ENCODE measurements at regions not wholly inside any gene's neighbourhood (a gene's known extent, or its start where the extent isn't known, plus 50 kb on each side); places are given as distances from the start of the nearest gene placed in this dataset.
A peak's percentile ranks its signal among the peaks of the same experiment; 100 is the strongest.
"Not testable (repeated sequence)": the region's sequence is repeated elsewhere in the genome, so short reads cannot be mapped to it uniquely, and the experiment has no call there.

- Histone ChIP-seq H3K36me3 (ENCODE audit: control insufficient read depth, insufficient read depth, low read length) (no peaks in the 10 kb centered on the region), H3K27me3 (replicated peaks; ENCODE audit: control insufficient read depth, insufficient read depth, low read length) (no peaks in the 10 kb centered on the region), H3K4me3 (replicated peaks; ENCODE audit: low read depth, low read length) (no peak overlapping the region)
- DNase-seq (ENCODE audit: extremely low read depth, insufficient read length): no peak
- no peak for TF ChIP-seq CTCF (IDR thresholded peaks at IDR 0.05; ENCODE audit: insufficient read depth, low read length, poor library complexity, severe bottlenecking)
Measured at GRCh38 chr4:154029171-154029570, 240.3 kb upstream of the SFRP2 start.

GRCh38 chr4:154025110-154025509, 236.2 kb upstream of the SFRP2 start:
- DNase-seq (ENCODE audit: extremely low read depth, insufficient read length): no peak
- TF ChIP-seq CTCF (IDR thresholded peaks at IDR 0.05; ENCODE audit: insufficient read depth, low read length, poor library complexity, severe bottlenecking): no peak
- Histone ChIP-seq H3K4me3 (replicated peaks; ENCODE audit: low read depth, low read length) (no peak overlapping the region), H3K36me3 (ENCODE audit: control insufficient read depth, insufficient read depth, low read length) (no peaks in the 10 kb centered on the region), H3K27me3 (replicated peaks; ENCODE audit: control insufficient read depth, insufficient read depth, low read length) (no peaks in the 10 kb centered on the region)

DNA sequence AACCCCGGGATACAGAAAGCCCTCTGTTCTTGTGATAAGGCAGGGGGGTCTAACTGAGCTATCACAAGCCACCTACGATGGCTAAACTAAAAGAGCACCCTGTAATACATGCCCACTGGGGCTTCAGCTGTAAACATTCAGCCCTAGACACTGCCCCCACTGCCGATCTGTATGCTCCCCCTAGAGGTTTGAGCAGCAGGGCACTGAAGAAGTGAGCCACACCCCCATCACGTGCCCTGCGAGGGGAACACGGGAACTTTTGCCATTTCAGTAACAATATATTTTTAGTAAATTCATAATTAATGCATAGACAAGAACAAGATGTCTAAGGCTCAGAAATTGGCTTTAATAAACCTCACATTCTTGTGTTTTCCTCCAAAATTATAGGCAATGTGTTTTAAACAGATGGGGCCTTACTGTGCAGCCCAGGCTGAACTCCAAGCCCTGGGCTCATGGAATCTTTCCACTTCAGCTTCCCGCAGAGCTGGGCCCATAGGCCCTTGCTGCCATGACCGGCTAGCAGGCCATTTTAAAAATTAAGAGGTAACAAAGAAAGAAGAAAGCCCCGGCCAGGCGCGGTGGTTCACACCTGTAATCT, 235.3 kb upstream of the SFRP2 start:
- no peak for DNase-seq (ENCODE audit: extremely low read depth, insufficient read length)
- H3K27me3 ChIP-seq (replicated peaks; ENCODE audit: control insufficient read depth, insufficient read depth, low read length): no peaks in the 10 kb centered on the region
- TF ChIP-seq CTCF (IDR thresholded peaks at IDR 0.05; ENCODE audit: insufficient read depth, low read length, poor library complexity, severe bottlenecking): peak; percentile 43

GRCh38 chr4:154023671-154024070, 234.8 kb upstream of the SFRP2 start:
- not testable (repeated sequence) for H3K36me3 ChIP-seq (ENCODE audit: control insufficient read depth, insufficient read depth, low read length); DNase-seq (ENCODE audit: extremely low read depth, insufficient read length); H3K4me3 ChIP-seq (replicated peaks; ENCODE audit: low read depth, low read length); H3K27me3 ChIP-seq (replicated peaks; ENCODE audit: control insufficient read depth, insufficient read depth, low read length)

More for the DNA sequence above, 235.3 kb upstream of the SFRP2 start:
- H3K36me3 ChIP-seq (ENCODE audit: control insufficient read depth, insufficient read depth, low read length): no peaks in the 10 kb centered on the region
- H3K4me3 ChIP-seq (replicated peaks; ENCODE audit: low read depth, low read length): no peak overlapping the region

DNA sequence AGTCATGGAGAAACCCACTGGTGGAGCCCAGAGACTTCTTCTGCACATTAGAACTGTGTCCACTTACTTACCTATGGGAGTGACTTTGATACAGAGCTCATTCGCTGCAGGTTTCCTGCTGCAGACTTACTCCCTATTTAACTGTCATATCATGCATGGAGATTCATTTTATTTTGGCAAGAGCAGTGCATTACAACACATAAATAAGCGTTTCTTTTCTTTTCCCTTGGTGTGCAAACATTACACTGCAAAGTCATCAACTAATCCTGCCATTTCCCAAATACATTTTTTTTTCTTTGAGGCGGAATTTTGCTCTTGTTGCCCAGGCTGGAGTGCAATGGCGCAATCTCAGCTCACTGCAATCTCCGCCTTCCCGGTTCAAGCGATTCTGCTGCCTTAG, 230.9 kb upstream of the SFRP2 start:
- no peak overlapping the region for H3K4me3 ChIP-seq (replicated peaks; ENCODE audit: low read depth, low read length)
- H3K36me3 ChIP-seq (ENCODE audit: control insufficient read depth, insufficient read depth, low read length): no peaks in the 10 kb centered on the region
- no peak for TF ChIP-seq CTCF (IDR thresholded peaks at IDR 0.05; ENCODE audit: insufficient read depth, low read length, poor library complexity, severe bottlenecking)
- no peaks in the 10 kb centered on the region for H3K27me3 ChIP-seq (replicated peaks; ENCODE audit: control insufficient read depth, insufficient read depth, low read length)
- no peak for DNase-seq (ENCODE audit: extremely low read depth, insufficient read length)

- no peaks in the 10 kb centered on the region for H3K36me3 ChIP-seq (ENCODE audit: control insufficient read depth, insufficient read depth, low read length)
- peak; percentile 21 for TF ChIP-seq CTCF (IDR thresholded peaks at IDR 0.05; ENCODE audit: insufficient read depth, low read length, poor library complexity, severe bottlenecking)
- no peaks in the 10 kb centered on the region for H3K27me3 ChIP-seq (replicated peaks; ENCODE audit: control insufficient read depth, insufficient read depth, low read length)
- H3K4me3 ChIP-seq (replicated peaks; ENCODE audit: low read depth, low read length): no peak overlapping the region
- DNase-seq (ENCODE audit: extremely low read depth, insufficient read length): no peak
Measured at GRCh38 chr4:154018659-154019058, 229.8 kb upstream of the SFRP2 start.

All from GM06990 (cell line).